NT2/D1 (cell line): ENCODE measurements at regions not wholly inside any gene's neighbourhood (a gene's known extent, or its start where the extent isn't known, plus 50 kb on each side); places are given as distances from the start of the nearest gene placed in this dataset.

Experiments
- SUZ12 ChIP-seq: IDR thresholded peaks from 2 replicates; pipeline ENCODE4 v1.6.1; 2011; ENCODE audit not compliant: insufficient read length, insufficient read depth; ENCODE audit errors: extremely low read depth
- YY1 ChIP-seq: IDR thresholded peaks from 2 replicates; pipeline ENCODE4 v1.6.1; 2011; ENCODE audit not compliant: insufficient read length, insufficient read depth
- ZNF274 ChIP-seq: IDR thresholded peaks from 2 replicates; pipeline ENCODE4 v1.6.1; 2011; ENCODE audit warnings: mild to moderate bottlenecking, low read depth, low read length

- TF ChIP-seq YY1 (no peak), ZNF274 (no peak), SUZ12 (no peak)
These were observed 744.2 kb downstream of the USP25 start for GRCh38 chr21:16473988-16474387.
